Upper lobe of right lung (tissue), 1 donor: ENCODE measurements at regions not wholly inside any gene's neighbourhood (a gene's known extent, or its start where the extent isn't known, plus 50 kb on each side); places are given as distances from the start of the nearest gene placed in this dataset.

Experiments
- ATAC-seq: fragments of 200-7000 bp; cut with Tn5 transposase; one replicate; pipeline ENCODE4 v1.9.1; 2020; ENCODE audit warnings: mild to moderate bottlenecking, moderate library complexity
- DNase-seq: peaks from one replicate; pipeline ENCODE4 v3.0.0-alpha.2; 2020
- H3K27ac ChIP-seq: fragments of 200-600 bp; one replicate; pipeline ENCODE4 v1.8.0; 2022
- H3K27me3 ChIP-seq: fragments of 200-600 bp; one replicate; pipeline ENCODE4 v1.8.0; 2022; ENCODE audit warnings: mild to moderate bottlenecking
- H3K36me3 ChIP-seq: fragments of 200-600 bp; one replicate; pipeline ENCODE4 v1.8.0; 2022
- H3K4me1 ChIP-seq: fragments of 200-600 bp; one replicate; pipeline ENCODE4 v1.8.0; 2022
- H3K4me3 ChIP-seq: fragments of 200-600 bp; one replicate; pipeline ENCODE4 v1.8.0; 2022; ENCODE audit warnings: mild to moderate bottlenecking
- H3K9me3 ChIP-seq: fragments of 200-600 bp; one replicate; pipeline ENCODE4 v1.8.0; 2022
- CTCF ChIP-seq: fragments of 200-600 bp; IDR thresholded peaks from one replicate; pipeline ENCODE4 v1.8.0; 2022; ENCODE audit warnings: antibody characterized with exemption
- intact Hi-C: fragments of 100-400 bp; cut with DNase I; formaldehyde crosslinking; loops from one replicate; pipeline ENCODE4 v1.11.0; 2022
- donor health status: DM: no; HTN: yes; CAD: no; lungs with severe emphysema.

GRCh38 chr5:71972777-71973473 is 134.3 kb upstream of the MAP1B start:
- Histone ChIP-seq H3K9me3 (no peaks in the 10 kb centered on the region), H3K36me3 (no peaks in the 10 kb centered on the region), H3K4me1 (peaks cover 14% of the 10 kb centered on the region), H3K27ac (no peak overlapping the region), H3K4me3 (no peak overlapping the region), H3K27me3 (no peaks in the 10 kb centered on the region)
- ATAC-seq (no peak), DNase-seq (no peak)
- intact Hi-C loops = no loop called here
- no peak for TF ChIP-seq CTCF

GRCh38 chr5:71973563-71973962 is 133.7 kb upstream of the MAP1B start:
- Histone ChIP-seq H3K36me3 (no peaks in the 10 kb centered on the region), H3K27ac (peak overlapping the region; percentile 63), H3K9me3 (no peaks in the 10 kb centered on the region), H3K4me3 (no peak overlapping the region), H3K27me3 (no peaks in the 10 kb centered on the region), H3K4me1 (peaks cover 14% of the 10 kb centered on the region)
- no peak for DNase-seq
- no peak for TF ChIP-seq CTCF
- intact Hi-C loops = no loop called here
- ATAC-seq = no peak

- ATAC-seq = no peak
These were observed 133.1 kb upstream of the MAP1B start for GRCh38 chr5:71974165-71974564.

GRCh38 chr5:71974622-71975021 is 132.7 kb upstream of the MAP1B start:
- DNase-seq (no peak), ATAC-seq (peak; percentile 35)
- Histone ChIP-seq H3K36me3 (no peaks in the 10 kb centered on the region), H3K9me3 (no peaks in the 10 kb centered on the region), H3K27ac (peak overlapping the region; percentile 63), H3K4me3 (no peak overlapping the region), H3K27me3 (no peaks in the 10 kb centered on the region), H3K4me1 (peaks cover 14% of the 10 kb centered on the region)
- TF ChIP-seq CTCF = no peak
- intact Hi-C loops = no loop called here

More at GRCh38 chr5:71974165-71974564, 133.1 kb upstream of the MAP1B start:
- Histone ChIP-seq H3K4me1 (peaks cover 14% of the 10 kb centered on the region), H3K9me3 (no peaks in the 10 kb centered on the region), H3K27me3 (no peaks in the 10 kb centered on the region), H3K27ac (peak overlapping the region; percentile 63), H3K36me3 (no peaks in the 10 kb centered on the region), H3K4me3 (no peak overlapping the region)
- DNase-seq = no peak
- intact Hi-C loops = no loop called here
- no peak for TF ChIP-seq CTCF

DNA sequence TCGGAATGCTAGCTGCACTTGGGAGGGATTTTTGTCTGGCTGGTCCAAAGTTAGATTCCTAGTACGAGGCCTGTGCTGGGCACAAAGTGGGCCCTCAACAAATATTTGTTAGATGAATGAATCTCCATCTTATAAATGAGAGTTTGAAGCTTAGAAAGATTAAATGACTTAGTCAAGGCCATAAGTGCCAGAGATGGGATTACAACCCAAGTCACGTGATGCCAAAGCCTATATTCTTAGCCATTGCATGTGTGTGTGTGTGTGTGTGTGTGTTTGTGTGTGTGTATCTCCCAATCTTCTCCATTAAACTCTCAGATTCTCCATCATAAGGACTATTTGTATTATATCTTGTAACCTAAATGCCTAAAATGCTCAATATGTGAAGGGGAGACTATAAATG is 130.8 kb upstream of the MAP1B start:
- Histone ChIP-seq H3K27ac (no peak overlapping the region), H3K4me3 (no peak overlapping the region), H3K27me3 (no peaks in the 10 kb centered on the region), H3K9me3 (no peaks in the 10 kb centered on the region), H3K36me3 (no peaks in the 10 kb centered on the region), H3K4me1 (peaks cover 14% of the 10 kb centered on the region)
- intact Hi-C loops = no loop called here
- no peak for ATAC-seq
- no peak for DNase-seq
- TF ChIP-seq CTCF = no peak

DNA sequence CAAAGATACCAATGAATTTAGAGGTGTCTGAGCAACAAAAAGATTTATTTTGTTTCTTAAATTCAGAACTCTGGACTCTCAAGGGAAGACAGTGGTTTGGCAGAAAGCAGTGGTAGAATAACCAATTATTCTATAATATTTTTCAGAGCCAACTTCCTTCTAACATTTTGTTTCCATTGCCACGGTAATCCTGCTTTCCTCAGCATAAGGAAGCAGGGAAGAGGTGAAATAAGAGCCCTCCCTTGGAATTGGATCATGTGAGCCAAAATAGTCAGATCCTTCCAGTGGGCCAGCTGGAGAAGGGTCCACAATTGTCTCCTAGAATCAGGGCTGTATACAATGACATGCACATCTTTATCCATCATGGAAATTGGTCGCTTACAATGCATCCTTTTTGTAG is 130.0 kb upstream of the MAP1B start:
- Histone ChIP-seq H3K27ac (no peak overlapping the region), H3K4me3 (no peak overlapping the region), H3K36me3 (no peaks in the 10 kb centered on the region), H3K27me3 (no peaks in the 10 kb centered on the region), H3K9me3 (no peaks in the 10 kb centered on the region), H3K4me1 (peaks cover 14% of the 10 kb centered on the region)
- no peak for ATAC-seq
- no peak for DNase-seq
- no peak for TF ChIP-seq CTCF
- intact Hi-C loops = no loop called here
